ENCODE measurements at regions not wholly inside any gene's neighbourhood (a gene's known extent, or its start where the extent isn't known, plus 50 kb on each side); places are given as distances from the start of the nearest gene placed in this dataset.

- Mint-ChIP-seq H3K4me3 (ENCODE audit: unreplicated experiment) (no peak overlapping the region), H3K4me1 (ENCODE audit: low read depth) (no peaks in the 10 kb centered on the region), H3K9me3 (ENCODE audit: low read depth) (no peaks in the 10 kb centered on the region), H3K27me3 (ENCODE audit: low read depth) (peaks cover 67% of the 10 kb centered on the region), H3K27ac (ENCODE audit: unreplicated experiment) (no peak overlapping the region), H3K36me3 (ENCODE audit: low read depth) (no peaks in the 10 kb centered on the region)
- no peak for TF ChIP-seq CTCF (IDR thresholded peaks at IDR 0.05)
- DNase-seq (ENCODE audit: low spot score), result no peak
Measured at GRCh38 chr11:119886667-119887230, 157.7 kb upstream of the NECTIN1 start.

GRCh38 chr11:119885861-119886567 lies 157.0 kb upstream of the NECTIN1 start:
- TF ChIP-seq CTCF (IDR thresholded peaks at IDR 0.05), result no peak
- Mint-ChIP-seq H3K27ac (ENCODE audit: unreplicated experiment) (no peak overlapping the region), H3K4me3 (ENCODE audit: unreplicated experiment) (no peak overlapping the region), H3K4me1 (ENCODE audit: low read depth) (no peaks in the 10 kb centered on the region), H3K9me3 (ENCODE audit: low read depth) (no peaks in the 10 kb centered on the region), H3K27me3 (ENCODE audit: low read depth) (peaks cover 69% of the 10 kb centered on the region), H3K36me3 (ENCODE audit: low read depth) (no peaks in the 10 kb centered on the region)
- no peak for DNase-seq (ENCODE audit: low spot score)

- no peak overlapping the region for H3K27ac Mint-ChIP-seq (ENCODE audit: unreplicated experiment)
- no peaks in the 10 kb centered on the region for H3K36me3 Mint-ChIP-seq (ENCODE audit: low read depth)
Measured at GRCh38 chr11:119885067-119885466, 156.1 kb upstream of the NECTIN1 start.

GRCh38 chr11:119882316-119882715 lies 153.3 kb upstream of the NECTIN1 start:
- no peak for DNase-seq (ENCODE audit: low spot score)
- TF ChIP-seq CTCF (IDR thresholded peaks at IDR 0.05), result no peak
- H3K27me3 Mint-ChIP-seq (ENCODE audit: low read depth), result peaks cover 64% of the 10 kb centered on the region
- no peaks in the 10 kb centered on the region for H3K4me1 Mint-ChIP-seq (ENCODE audit: low read depth)
- no peak overlapping the region for H3K4me3 Mint-ChIP-seq (ENCODE audit: unreplicated experiment)
- H3K27ac Mint-ChIP-seq (ENCODE audit: unreplicated experiment), result no peak overlapping the region
- H3K9me3 Mint-ChIP-seq (ENCODE audit: low read depth), result no peaks in the 10 kb centered on the region
- H3K36me3 Mint-ChIP-seq (ENCODE audit: low read depth), result no peaks in the 10 kb centered on the region

More at GRCh38 chr11:119885067-119885466, 156.1 kb upstream of the NECTIN1 start:
- Mint-ChIP-seq H3K4me3 (ENCODE audit: unreplicated experiment) (no peak overlapping the region), H3K27me3 (ENCODE audit: low read depth) (peaks cover 64% of the 10 kb centered on the region), H3K9me3 (ENCODE audit: low read depth) (no peaks in the 10 kb centered on the region), H3K4me1 (ENCODE audit: low read depth) (no peaks in the 10 kb centered on the region)
- no peak for DNase-seq (ENCODE audit: low spot score)
- TF ChIP-seq CTCF (IDR thresholded peaks at IDR 0.05), result no peak

- TF ChIP-seq CTCF (IDR thresholded peaks at IDR 0.05), result no peak
- no peaks in the 10 kb centered on the region for H3K36me3 Mint-ChIP-seq (ENCODE audit: low read depth)
- H3K4me1 Mint-ChIP-seq (ENCODE audit: low read depth), result no peaks in the 10 kb centered on the region
- H3K27ac Mint-ChIP-seq (ENCODE audit: unreplicated experiment), result no peak overlapping the region
- no peak for DNase-seq (ENCODE audit: low spot score)
- H3K9me3 Mint-ChIP-seq (ENCODE audit: low read depth), result no peaks in the 10 kb centered on the region
- H3K27me3 Mint-ChIP-seq (ENCODE audit: low read depth), result peaks cover 59% of the 10 kb centered on the region
- H3K4me3 Mint-ChIP-seq (ENCODE audit: unreplicated experiment), result no peak overlapping the region
Measured at GRCh38 chr11:119880873-119881272, 151.9 kb upstream of the NECTIN1 start.

All from chondrocyte (in vitro differentiated cells).